Liver (tissue), 8 donors: ENCODE measurements at regions not wholly inside any gene's neighbourhood (a gene's known extent, or its start where the extent isn't known, plus 50 kb on each side); places are given as distances from the start of the nearest gene placed in this dataset.

Experiments used
- DNase-seq: peaks from one replicate; pipeline ENCODE4 v3.0.0-alpha.2; 2017; ENCODE audit warnings: low spot score
- H3K27ac ChIP-seq, 2 donors: one replicate each; pipeline ENCODE4 v1.7.0; 2013; ENCODE audit warnings: inconsistent platforms in 2 of 2, low read length in 2 of 2, control low read depth in 1 of 2, low read depth in 1 of 2, mild to moderate bottlenecking in 1 of 2
- H3K27me3 ChIP-seq, 4 donors: one replicate each; pipeline versions ENCODE4 v1.6.1 to v1.7.0; 2013; ENCODE audit warnings: low read length in 3 of 4, inconsistent platforms in 1 of 4, mild to moderate bottlenecking in 1 of 4, moderate library complexity in 1 of 4; ENCODE audit not compliant: control insufficient read depth in 4 of 4, insufficient read depth in 4 of 4
- H3K36me3 ChIP-seq, 4 donors: one replicate each; pipeline versions ENCODE4 v1.6.1 to v1.7.0; 2013; ENCODE audit warnings: low read length in 3 of 4, mild to moderate bottlenecking in 3 of 4, low read depth in 1 of 4, moderate library complexity in 1 of 4; ENCODE audit not compliant: control insufficient read depth in 4 of 4, insufficient read depth in 3 of 4
- H3K4me1 ChIP-seq, 4 donors: one replicate each; pipeline versions ENCODE4 v1.6.1 to v1.7.0; 2013; ENCODE audit warnings: low read length in 3 of 4, mild to moderate bottlenecking in 3 of 4, moderate library complexity in 1 of 4; ENCODE audit not compliant: control insufficient read depth in 4 of 4, insufficient read depth in 4 of 4
- H3K4me3 ChIP-seq, 3 donors: one replicate each; pipeline versions ENCODE4 v1.6.1 to v1.7.0; 2013; ENCODE audit warnings: low read length in 3 of 3, control low read depth in 1 of 3, low read depth in 1 of 3, mild to moderate bottlenecking in 1 of 3
- H3K9ac ChIP-seq, 2 donors: one replicate each; pipeline ENCODE4 v1.7.0; 2013; ENCODE audit warnings: low read length in 2 of 2, mild to moderate bottlenecking in 2 of 2, moderate library complexity in 2 of 2, control low read depth in 1 of 2, low read depth in 1 of 2
- H3K9me3 ChIP-seq, 4 donors: one replicate each; pipeline versions ENCODE4 v1.6.1 to v1.7.0; 2013; ENCODE audit warnings: low read length in 3 of 4; ENCODE audit not compliant: control insufficient read depth in 4 of 4
- EGR1 ChIP-seq, 2 donors: IDR thresholded peaks; 2 replicates each; pipeline ENCODE4 v1.6.1; 2016 to 2018; ENCODE audit warnings: antibody characterized with exemption in 2 of 2, low read depth in 2 of 2
- FOXA1 ChIP-seq: IDR thresholded peaks from 2 replicates; pipeline ENCODE4 v1.6.1; 2016; ENCODE audit warnings: antibody characterized with exemption
- FOXA2 ChIP-seq: IDR thresholded peaks from 2 replicates; pipeline ENCODE4 v1.6.1; 2016; ENCODE audit warnings: antibody characterized with exemption
- GABPA ChIP-seq, 2 donors: IDR thresholded peaks in 1 of 2; conservative IDR thresholded peaks in 1 of 2; 2 replicates each; pipeline ENCODE4 v1.6.1; 2016; ENCODE audit warnings: antibody characterized with exemption in 2 of 2, mild to moderate bottlenecking in 1 of 2, moderate library complexity in 1 of 2
- HNF4A ChIP-seq, 2 donors: conservative IDR thresholded peaks; 2 replicates each; pipeline ENCODE4 v1.6.1; 2016; ENCODE audit warnings: antibody characterized with exemption in 2 of 2, mild to moderate bottlenecking in 2 of 2
- HNF4G ChIP-seq: IDR thresholded peaks from 2 replicates; pipeline ENCODE4 v1.6.1; 2016; ENCODE audit warnings: antibody characterized with exemption
- JUND ChIP-seq, 2 donors: IDR thresholded peaks; 2 replicates each; pipeline ENCODE4 v1.6.1; 2016; ENCODE audit warnings: antibody characterized with exemption in 2 of 2
- NR2F2 ChIP-seq: IDR thresholded peaks from 2 replicates; pipeline ENCODE4 v1.6.1; 2016; ENCODE audit warnings: antibody characterized with exemption
- RAD21 ChIP-seq, 2 donors: IDR thresholded peaks; 2 replicates each; pipeline ENCODE4 v1.6.1; 2016; ENCODE audit warnings: antibody characterized with exemption in 2 of 2, mild to moderate bottlenecking in 2 of 2
- RXRA ChIP-seq, 2 donors: IDR thresholded peaks; 2 replicates each; pipeline ENCODE4 v1.6.1; 2017 to 2018; ENCODE audit warnings: antibody characterized with exemption in 2 of 2, mild to moderate bottlenecking in 1 of 2
- SP1 ChIP-seq: IDR thresholded peaks from 2 replicates; pipeline ENCODE4 v1.6.1; 2018; ENCODE audit warnings: antibody characterized with exemption, mild to moderate bottlenecking
- TAF1 ChIP-seq: conservative IDR thresholded peaks from 2 replicates; pipeline ENCODE4 v1.6.1; 2016; ENCODE audit warnings: antibody characterized with exemption, mild to moderate bottlenecking
- YY1 ChIP-seq: IDR thresholded peaks from 2 replicates; pipeline ENCODE4 v1.6.1; 2016; ENCODE audit warnings: antibody characterized with exemption, mild to moderate bottlenecking
- WGBS: extraction: QIAGEN DNeasy Blood & Tissue Kit; methylation state at CpG from one replicate; pipeline ENCODE4 v1.1.7; 2013; 5-methylcytosine and 5-hydroxymethylcytosine counted together
- TF ChIP-seq, protein P1 (sequence below): IDR thresholded peaks from 2 replicates; pipeline ENCODE4 v1.6.1; 2016; ENCODE audit warnings: antibody characterized with exemption
- TF ChIP-seq, protein P2 (sequence below): fragments of 150-350 bp; IDR thresholded peaks from 2 replicates; pipeline ENCODE4 v1.5.1; 2017; ENCODE audit warnings: improper control_type of control experiment, low read depth, low read length; ENCODE audit not compliant: missing input control
- TF ChIP-seq, protein P3 (sequence below): IDR thresholded peaks from 2 replicates; pipeline ENCODE4 v1.6.1; 2016; ENCODE audit warnings: antibody characterized with exemption, mild to moderate bottlenecking
- TF ChIP-seq, protein P4 (sequence below): IDR thresholded peaks from 2 replicates; pipeline ENCODE4 v1.6.1; 2016; ENCODE audit warnings: antibody characterized with exemption
- donor health status: healthy.
- donor health status: healthy.
- donor health status: healthy.
- donor health status: healthy.
- donor health status: healthy.

DNA sequence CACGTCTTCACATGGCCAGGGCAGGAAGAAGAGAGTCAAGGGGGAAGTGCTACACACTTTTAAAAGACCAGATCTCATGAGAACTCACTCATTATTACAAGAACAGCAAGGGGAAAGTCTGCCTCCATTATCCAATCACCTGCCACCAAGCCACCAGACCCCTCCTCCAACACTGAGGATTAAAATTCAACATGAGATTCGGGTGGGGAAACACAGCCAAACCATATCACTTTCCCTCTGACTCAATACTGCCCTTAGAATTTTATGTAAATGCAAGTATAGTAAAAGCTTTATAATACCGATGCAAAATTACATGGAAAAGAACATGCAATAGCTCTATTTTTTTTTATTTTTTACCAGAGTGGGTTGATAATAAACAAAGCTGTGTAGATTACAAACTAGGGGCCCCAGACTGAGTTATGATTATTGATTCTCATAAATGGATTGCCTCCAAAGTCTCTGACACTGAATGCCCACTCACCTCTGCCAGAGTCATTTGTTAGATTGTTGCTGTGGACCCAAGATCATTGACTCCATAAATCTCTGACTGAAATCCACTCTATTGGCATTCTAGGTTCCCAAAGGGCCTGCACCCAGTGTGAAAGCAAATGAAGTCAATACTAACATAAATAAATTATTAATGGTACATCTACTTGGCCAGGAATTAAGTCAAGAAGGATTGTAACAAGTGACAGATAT lies 184.8 kb upstream of the FUT9 start:
- Histone ChIP-seq H3K9me3 (no peaks in the 10 kb centered on the region), H3K9ac (no peak overlapping the region), H3K36me3 (no peaks in the 10 kb centered on the region), H3K27ac (no peak overlapping the region), H3K4me1 (no peaks in the 10 kb centered on the region), H3K27me3 (no peaks in the 10 kb centered on the region), H3K4me3 (no peak overlapping the region)
- no peak for DNase-seq
- 85% methylated on average over 3 of the region's 3 CpGs for WGBS
- TF ChIP-seq GABPA (IDR thresholded peaks at IDR 0.05 in 1 of 2, conservative IDR thresholded peaks at IDR 0.05 in 1 of 2), result no peak
- TF ChIP-seq EGR1 (IDR thresholded peaks at IDR 0.05; ENCODE audit: low read depth in 2 of 2), result no peak
- no peak for TF ChIP-seq FOXA2
- TF ChIP-seq, protein P1, sequence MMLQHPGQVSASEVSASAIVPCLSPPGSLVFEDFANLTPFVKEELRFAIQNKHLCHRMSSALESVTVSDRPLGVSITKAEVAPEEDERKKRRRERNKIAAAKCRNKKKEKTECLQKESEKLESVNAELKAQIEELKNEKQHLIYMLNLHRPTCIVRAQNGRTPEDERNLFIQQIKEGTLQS, result no peak
- TF ChIP-seq, protein P2, sequence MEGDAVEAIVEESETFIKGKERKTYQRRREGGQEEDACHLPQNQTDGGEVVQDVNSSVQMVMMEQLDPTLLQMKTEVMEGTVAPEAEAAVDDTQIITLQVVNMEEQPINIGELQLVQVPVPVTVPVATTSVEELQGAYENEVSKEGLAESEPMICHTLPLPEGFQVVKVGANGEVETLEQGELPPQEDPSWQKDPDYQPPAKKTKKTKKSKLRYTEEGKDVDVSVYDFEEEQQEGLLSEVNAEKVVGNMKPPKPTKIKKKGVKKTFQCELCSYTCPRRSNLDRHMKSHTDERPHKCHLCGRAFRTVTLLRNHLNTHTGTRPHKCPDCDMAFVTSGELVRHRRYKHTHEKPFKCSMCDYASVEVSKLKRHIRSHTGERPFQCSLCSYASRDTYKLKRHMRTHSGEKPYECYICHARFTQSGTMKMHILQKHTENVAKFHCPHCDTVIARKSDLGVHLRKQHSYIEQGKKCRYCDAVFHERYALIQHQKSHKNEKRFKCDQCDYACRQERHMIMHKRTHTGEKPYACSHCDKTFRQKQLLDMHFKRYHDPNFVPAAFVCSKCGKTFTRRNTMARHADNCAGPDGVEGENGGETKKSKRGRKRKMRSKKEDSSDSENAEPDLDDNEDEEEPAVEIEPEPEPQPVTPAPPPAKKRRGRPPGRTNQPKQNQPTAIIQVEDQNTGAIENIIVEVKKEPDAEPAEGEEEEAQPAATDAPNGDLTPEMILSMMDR, result no peak
- TF ChIP-seq HNF4G, result no peak
- no peak for TF ChIP-seq NR2F2
- no peak for TF ChIP-seq SP1
- TF ChIP-seq RAD21 (IDR thresholded peaks at IDR 0.05), result no peak
- no peak for TF ChIP-seq YY1
- no peak for TF ChIP-seq TAF1
- no peak for TF ChIP-seq RXRA (IDR thresholded peaks at IDR 0.05)
- TF ChIP-seq, protein P3, sequence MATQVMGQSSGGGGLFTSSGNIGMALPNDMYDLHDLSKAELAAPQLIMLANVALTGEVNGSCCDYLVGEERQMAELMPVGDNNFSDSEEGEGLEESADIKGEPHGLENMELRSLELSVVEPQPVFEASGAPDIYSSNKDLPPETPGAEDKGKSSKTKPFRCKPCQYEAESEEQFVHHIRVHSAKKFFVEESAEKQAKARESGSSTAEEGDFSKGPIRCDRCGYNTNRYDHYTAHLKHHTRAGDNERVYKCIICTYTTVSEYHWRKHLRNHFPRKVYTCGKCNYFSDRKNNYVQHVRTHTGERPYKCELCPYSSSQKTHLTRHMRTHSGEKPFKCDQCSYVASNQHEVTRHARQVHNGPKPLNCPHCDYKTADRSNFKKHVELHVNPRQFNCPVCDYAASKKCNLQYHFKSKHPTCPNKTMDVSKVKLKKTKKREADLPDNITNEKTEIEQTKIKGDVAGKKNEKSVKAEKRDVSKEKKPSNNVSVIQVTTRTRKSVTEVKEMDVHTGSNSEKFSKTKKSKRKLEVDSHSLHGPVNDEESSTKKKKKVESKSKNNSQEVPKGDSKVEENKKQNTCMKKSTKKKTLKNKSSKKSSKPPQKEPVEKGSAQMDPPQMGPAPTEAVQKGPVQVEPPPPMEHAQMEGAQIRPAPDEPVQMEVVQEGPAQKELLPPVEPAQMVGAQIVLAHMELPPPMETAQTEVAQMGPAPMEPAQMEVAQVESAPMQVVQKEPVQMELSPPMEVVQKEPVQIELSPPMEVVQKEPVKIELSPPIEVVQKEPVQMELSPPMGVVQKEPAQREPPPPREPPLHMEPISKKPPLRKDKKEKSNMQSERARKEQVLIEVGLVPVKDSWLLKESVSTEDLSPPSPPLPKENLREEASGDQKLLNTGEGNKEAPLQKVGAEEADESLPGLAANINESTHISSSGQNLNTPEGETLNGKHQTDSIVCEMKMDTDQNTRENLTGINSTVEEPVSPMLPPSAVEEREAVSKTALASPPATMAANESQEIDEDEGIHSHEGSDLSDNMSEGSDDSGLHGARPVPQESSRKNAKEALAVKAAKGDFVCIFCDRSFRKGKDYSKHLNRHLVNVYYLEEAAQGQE, result no peak
- TF ChIP-seq JUND (IDR thresholded peaks at IDR 0.05), result no peak
- TF ChIP-seq, protein P4, sequence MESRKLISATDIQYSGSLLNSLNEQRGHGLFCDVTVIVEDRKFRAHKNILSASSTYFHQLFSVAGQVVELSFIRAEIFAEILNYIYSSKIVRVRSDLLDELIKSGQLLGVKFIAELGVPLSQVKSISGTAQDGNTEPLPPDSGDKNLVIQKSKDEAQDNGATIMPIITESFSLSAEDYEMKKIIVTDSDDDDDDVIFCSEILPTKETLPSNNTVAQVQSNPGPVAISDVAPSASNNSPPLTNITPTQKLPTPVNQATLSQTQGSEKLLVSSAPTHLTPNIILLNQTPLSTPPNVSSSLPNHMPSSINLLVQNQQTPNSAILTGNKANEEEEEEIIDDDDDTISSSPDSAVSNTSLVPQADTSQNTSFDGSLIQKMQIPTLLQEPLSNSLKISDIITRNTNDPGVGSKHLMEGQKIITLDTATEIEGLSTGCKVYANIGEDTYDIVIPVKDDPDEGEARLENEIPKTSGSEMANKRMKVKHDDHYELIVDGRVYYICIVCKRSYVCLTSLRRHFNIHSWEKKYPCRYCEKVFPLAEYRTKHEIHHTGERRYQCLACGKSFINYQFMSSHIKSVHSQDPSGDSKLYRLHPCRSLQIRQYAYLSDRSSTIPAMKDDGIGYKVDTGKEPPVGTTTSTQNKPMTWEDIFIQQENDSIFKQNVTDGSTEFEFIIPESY, result no peak
- no peak for TF ChIP-seq FOXA1
- no peak for TF ChIP-seq HNF4A (conservative IDR thresholded peaks at IDR 0.05)

DNA sequence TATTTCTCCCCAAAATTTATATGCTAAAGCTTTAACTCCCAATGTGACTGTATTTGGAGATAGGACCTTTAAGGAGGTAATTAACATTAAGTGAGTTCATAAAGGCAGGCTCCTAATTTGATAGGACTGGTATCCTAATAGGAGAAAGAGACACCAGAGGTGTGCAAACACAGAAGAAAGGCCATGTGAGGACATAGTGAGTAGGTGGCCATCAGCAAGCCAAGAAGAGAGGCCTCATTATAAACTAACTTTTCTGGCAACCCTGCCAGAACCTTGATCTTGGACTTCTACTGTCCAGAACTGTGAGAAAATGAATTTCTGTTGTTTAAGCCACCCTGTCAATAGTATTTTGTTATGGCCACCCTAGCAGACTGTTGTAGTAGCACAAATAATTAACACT lies 177.9 kb upstream of the FUT9 start:
- TF ChIP-seq SP1 (no peak), RXRA (IDR thresholded peaks at IDR 0.05) (no peak), JUND (IDR thresholded peaks at IDR 0.05) (no peak), HNF4G (no peak), HNF4A (conservative IDR thresholded peaks at IDR 0.05) (no peak), FOXA2 (no peak), NR2F2 (no peak), GABPA (IDR thresholded peaks at IDR 0.05 in 1 of 2, conservative IDR thresholded peaks at IDR 0.05 in 1 of 2) (no peak)
- TF ChIP-seq, protein P1, result no peak
- TF ChIP-seq, protein P4, result no peak
- TF ChIP-seq, protein P2, result no peak
- no peaks in the 10 kb centered on the region for H3K9me3 ChIP-seq
- no peak overlapping the region for H3K4me3 ChIP-seq
- no peaks in the 10 kb centered on the region for H3K27me3 ChIP-seq
- H3K9ac ChIP-seq, result no peak overlapping the region
- no peaks in the 10 kb centered on the region for H3K36me3 ChIP-seq
- no peaks in the 10 kb centered on the region for H3K4me1 ChIP-seq
- no peak overlapping the region for H3K27ac ChIP-seq
- DNase-seq, result no peak
